Activated B cell treated with CpG ODN at 0.5 μM for 24 hours (primary cell): ENCODE measurements at regions not wholly inside any gene's neighbourhood (a gene's known extent, or its start where the extent isn't known, plus 50 kb on each side); places are given as distances from the start of the nearest gene placed in this dataset.

Source experiments
- ATAC-seq: fragments of 200-7000 bp; cut with Tn5 transposase; one replicate; pipeline ENCODE4 v1.10.0; 2021; ENCODE audit warnings: low read depth, mild to moderate bottlenecking, moderate library complexity
- CTCF ChIA-PET: fragments of 350-600 bp; sonication (Branson Sonifier 250); formaldehyde crosslinking; loops from one replicate; lab custom pipeline; 2021; ENCODE audit warnings: antibody characterized with exemption; lab: Charles Lee
- POLR2A ChIA-PET: fragments of 350-600 bp; sonication (Branson Sonifier 250); formaldehyde crosslinking; loops from one replicate; lab custom pipeline; 2021; ENCODE audit warnings: antibody characterized with exemption; lab: Charles Lee
- DNase-seq: peaks from one replicate; pipeline ENCODE4 v3.0.0; 2022
- H3K27ac Mint-ChIP-seq: one replicate; pipeline ENCODE4 v1.8.0; 2020; ENCODE audit warnings: mixed read lengths
- H3K27me3 Mint-ChIP-seq: one replicate; pipeline ENCODE4 v1.8.0; 2021; ENCODE audit warnings: mixed read lengths
- H3K36me3 Mint-ChIP-seq: one replicate; pipeline ENCODE4 v1.8.0; 2021; ENCODE audit warnings: low read depth, mixed read lengths
- H3K4me1 Mint-ChIP-seq: one replicate; pipeline ENCODE4 v1.8.0; 2021; ENCODE audit warnings: mixed read lengths
- H3K4me3 Mint-ChIP-seq: one replicate; pipeline ENCODE4 v1.8.0; 2020; ENCODE audit warnings: mild to moderate bottlenecking, mixed read lengths
- H3K9me3 Mint-ChIP-seq: one replicate; pipeline ENCODE4 v1.8.0; 2020; ENCODE audit warnings: mixed read lengths
- intact Hi-C: fragments of 100-400 bp; cut with micrococcal nuclease; formaldehyde crosslinking; loops from one replicate; pipeline ENCODE4 v1.15.1; 2024
- TF ChIP-seq, protein P1 (sequence below): fragments of 200-600 bp; IDR thresholded peaks from one replicate; pipeline ENCODE4 v1.8.0; 2022; ENCODE audit warnings: antibody characterized with exemption, mild to moderate bottlenecking

- ATAC-seq, result peak; percentile 84
- CTCF ChIA-PET, result interaction anchor here (0.7 kb wide), 1 partner anchor 9 kb away, joined by 3 read pairs; no protein-coding TSS in a partner anchor
- intact Hi-C loops, result no loop called here
- Mint-ChIP-seq H3K36me3 (no peaks in the 10 kb centered on the region), H3K27ac (no peak overlapping the region), H3K4me1 (peaks cover 21% of the 10 kb centered on the region), H3K9me3 (no peaks in the 10 kb centered on the region), H3K4me3 (peak overlapping the region; percentile 52), H3K27me3 (peaks cover 13% of the 10 kb centered on the region)
- DNase-seq, result no peak
- POLR2A ChIA-PET, result no interaction called here
- TF ChIP-seq, protein P1, sequence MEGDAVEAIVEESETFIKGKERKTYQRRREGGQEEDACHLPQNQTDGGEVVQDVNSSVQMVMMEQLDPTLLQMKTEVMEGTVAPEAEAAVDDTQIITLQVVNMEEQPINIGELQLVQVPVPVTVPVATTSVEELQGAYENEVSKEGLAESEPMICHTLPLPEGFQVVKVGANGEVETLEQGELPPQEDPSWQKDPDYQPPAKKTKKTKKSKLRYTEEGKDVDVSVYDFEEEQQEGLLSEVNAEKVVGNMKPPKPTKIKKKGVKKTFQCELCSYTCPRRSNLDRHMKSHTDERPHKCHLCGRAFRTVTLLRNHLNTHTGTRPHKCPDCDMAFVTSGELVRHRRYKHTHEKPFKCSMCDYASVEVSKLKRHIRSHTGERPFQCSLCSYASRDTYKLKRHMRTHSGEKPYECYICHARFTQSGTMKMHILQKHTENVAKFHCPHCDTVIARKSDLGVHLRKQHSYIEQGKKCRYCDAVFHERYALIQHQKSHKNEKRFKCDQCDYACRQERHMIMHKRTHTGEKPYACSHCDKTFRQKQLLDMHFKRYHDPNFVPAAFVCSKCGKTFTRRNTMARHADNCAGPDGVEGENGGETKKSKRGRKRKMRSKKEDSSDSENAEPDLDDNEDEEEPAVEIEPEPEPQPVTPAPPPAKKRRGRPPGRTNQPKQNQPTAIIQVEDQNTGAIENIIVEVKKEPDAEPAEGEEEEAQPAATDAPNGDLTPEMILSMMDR, result no peak
Observed at GRCh38 chr15:70447928-70448698, 315.2 kb downstream of the UACA start.

GRCh38 chr15:70447521-70447920 is 315.8 kb downstream of the UACA start:
- TF ChIP-seq, protein P1, result no peak
- Mint-ChIP-seq H3K36me3 (no peaks in the 10 kb centered on the region), H3K27me3 (peaks cover 13% of the 10 kb centered on the region), H3K9me3 (no peaks in the 10 kb centered on the region), H3K4me3 (no peak overlapping the region), H3K27ac (no peak overlapping the region), H3K4me1 (peaks cover 21% of the 10 kb centered on the region)
- ATAC-seq (no peak), DNase-seq (no peak)
- POLR2A ChIA-PET, result no interaction called here
- CTCF ChIA-PET, result interaction anchor here (0.7 kb wide), 1 partner anchor 8 kb away, joined by 3 read pairs; no protein-coding TSS in a partner anchor
- intact Hi-C loops, result no loop called here

DNA sequence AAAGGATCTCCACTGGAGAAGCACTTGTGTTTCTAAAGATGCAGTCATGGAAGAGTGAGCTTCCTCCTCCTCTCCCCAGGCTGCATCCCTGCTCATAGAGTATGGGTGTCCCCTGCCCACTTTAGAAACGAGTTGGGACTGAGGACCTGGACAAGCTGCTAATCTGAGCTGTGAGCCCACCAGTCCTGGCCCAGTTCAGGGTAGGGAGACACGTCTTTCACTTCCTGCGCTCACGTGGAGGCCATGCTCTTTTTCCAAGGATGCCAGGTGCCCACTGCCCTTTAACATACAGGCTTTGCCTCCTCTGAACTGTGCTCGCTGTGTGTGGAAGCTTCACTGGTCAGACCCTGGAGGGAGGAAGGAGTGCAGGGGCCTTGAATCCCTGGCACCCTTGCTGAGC is 316.3 kb downstream of the UACA start:
- Mint-ChIP-seq H3K36me3 (no peaks in the 10 kb centered on the region), H3K4me3 (no peak overlapping the region), H3K27ac (no peak overlapping the region), H3K4me1 (peaks cover 21% of the 10 kb centered on the region), H3K27me3 (peaks cover 17% of the 10 kb centered on the region), H3K9me3 (no peaks in the 10 kb centered on the region)
- DNase-seq (no peak), ATAC-seq (no peak)
- CTCF ChIA-PET, result no interaction called here
- TF ChIP-seq, protein P1, result no peak
- intact Hi-C loops, result no loop called here
- POLR2A ChIA-PET, result no interaction called here

- TF ChIP-seq, protein P1, result no peak
- CTCF ChIA-PET, result no interaction called here
- Mint-ChIP-seq H3K4me3 (no peak overlapping the region), H3K36me3 (no peaks in the 10 kb centered on the region), H3K4me1 (peaks cover 19% of the 10 kb centered on the region), H3K27ac (no peak overlapping the region), H3K9me3 (no peaks in the 10 kb centered on the region), H3K27me3 (peaks cover 20% of the 10 kb centered on the region)
- DNase-seq (no peak), ATAC-seq (no peak)
- intact Hi-C loops, result no loop called here
- POLR2A ChIA-PET, result no interaction called here
Observed at GRCh38 chr15:70443486-70444273, 319.7 kb downstream of the UACA start.
